Renal cortical epithelial cell (primary cell): ENCODE measurements at regions not wholly inside any gene's neighbourhood (a gene's known extent, or its start where the extent isn't known, plus 50 kb on each side); places are given as distances from the start of the nearest gene placed in this dataset.
A peak's percentile ranks its signal among the peaks of the same experiment; 100 is the strongest.

Source experiments
- DNase-seq: peaks from one replicate; pipeline ENCODE4 v3.0.0-alpha.2; 2011; ENCODE audit warnings: low read depth

- no peak for DNase-seq
Measured at GRCh38 chr14:56918849-56919574, 108.7 kb upstream of the OTX2 start.

GRCh38 chr14:56905282-56905681 lies 95.0 kb upstream of the OTX2 start:
- no peak for DNase-seq

- DNase-seq = no peak
Measured at GRCh38 chr14:56903304-56903969, 93.2 kb upstream of the OTX2 start.

- no peak for DNase-seq
Measured at GRCh38 chr14:56902385-56902784, 92.1 kb upstream of the OTX2 start.

DNA sequence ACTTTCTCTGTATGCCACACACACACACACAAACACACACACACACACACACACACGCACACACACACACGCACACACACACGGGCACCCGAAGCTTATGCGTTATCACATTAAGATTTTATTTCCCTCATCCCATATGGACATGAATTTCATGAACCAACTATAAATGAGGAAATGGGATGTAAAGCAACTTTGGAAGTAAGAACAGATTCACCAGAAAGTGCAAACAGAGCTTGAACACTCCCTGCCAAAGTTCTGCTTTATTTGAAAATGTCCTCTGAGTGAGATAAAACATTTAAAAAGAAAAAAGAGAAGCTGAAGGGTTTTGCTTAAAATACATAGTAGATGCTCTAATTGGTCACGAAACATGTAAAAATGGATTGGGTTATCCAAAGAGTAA lies 90.4 kb upstream of the OTX2 start:
- DNase-seq = no peak

DNA sequence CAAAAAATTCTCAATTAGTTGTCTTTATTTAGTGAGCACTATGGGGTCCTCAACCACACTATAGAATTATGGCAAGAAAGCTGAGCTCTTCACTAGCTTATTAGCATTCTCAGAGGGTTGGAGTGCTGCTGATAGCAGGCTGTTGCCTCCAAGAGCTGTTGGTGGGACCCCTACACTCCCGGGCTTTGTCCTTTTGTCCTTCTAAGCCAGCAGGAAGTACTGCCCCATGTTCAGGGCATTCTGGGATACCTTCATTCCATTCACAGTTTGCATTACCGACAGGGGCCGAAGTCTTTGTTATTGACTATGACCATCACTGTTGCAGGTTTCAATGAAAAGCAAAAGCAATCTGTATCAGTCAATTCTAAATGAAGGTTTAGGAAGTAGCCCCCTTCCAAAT lies 89.5 kb upstream of the OTX2 start:
- no peak for DNase-seq

- DNase-seq = no peak
Measured at GRCh38 chr14:56896922-56897321, 86.6 kb upstream of the OTX2 start.

DNA sequence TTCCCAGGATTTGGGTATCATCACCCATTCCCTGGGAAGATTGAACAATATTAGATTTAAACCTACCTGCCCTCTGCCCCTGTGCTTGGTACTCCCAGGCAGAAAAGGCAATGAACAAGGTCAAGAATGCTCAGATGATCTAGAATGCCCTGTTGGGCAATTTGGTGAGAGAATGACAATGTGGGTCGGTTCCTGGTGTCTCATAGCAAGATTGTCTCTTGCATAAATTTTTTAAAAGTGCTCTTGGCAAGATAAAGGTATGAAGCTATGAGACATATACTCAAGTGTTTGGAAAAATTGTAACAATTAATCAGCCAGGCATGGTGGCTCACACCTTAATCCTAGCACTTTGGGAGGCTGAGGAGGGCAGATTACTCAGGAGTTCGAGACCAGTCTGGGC lies 86.0 kb upstream of the OTX2 start:
- DNase-seq = no peak

- no peak for DNase-seq
Measured at GRCh38 chr14:56895154-56895553, 84.9 kb upstream of the OTX2 start.

DNA sequence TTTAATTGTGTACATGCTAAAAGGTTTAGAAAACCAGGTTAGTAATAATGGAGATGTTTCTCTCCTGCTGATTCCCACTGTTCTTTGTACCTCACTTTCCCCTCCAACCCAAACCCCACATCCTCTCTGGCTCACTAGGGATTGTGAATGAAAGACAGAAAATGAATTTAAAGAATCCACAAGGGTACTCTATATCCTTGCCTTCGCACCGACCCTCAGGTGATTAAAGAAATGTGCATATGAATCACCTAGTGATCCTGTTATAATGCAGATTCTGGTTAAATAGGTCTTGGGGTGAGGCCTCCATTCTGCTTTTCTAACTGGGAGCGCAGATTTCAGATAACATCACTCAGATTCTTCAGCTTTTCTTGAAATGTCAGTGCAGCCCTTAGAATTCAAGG lies 84.3 kb upstream of the OTX2 start:
- no peak for DNase-seq

GRCh38 chr14:56892959-56893358 lies 82.7 kb upstream of the OTX2 start:
- DNase-seq = no peak

- peak; percentile 1 for DNase-seq
Measured at GRCh38 chr14:56891226-56891625, 80.9 kb upstream of the OTX2 start.

- no peak for DNase-seq
Measured at GRCh38 chr14:56889705-56890104, 79.4 kb upstream of the OTX2 start.

- no peak for DNase-seq
Measured at GRCh38 chr14:56888274-56888673, 78.0 kb upstream of the OTX2 start.

DNA sequence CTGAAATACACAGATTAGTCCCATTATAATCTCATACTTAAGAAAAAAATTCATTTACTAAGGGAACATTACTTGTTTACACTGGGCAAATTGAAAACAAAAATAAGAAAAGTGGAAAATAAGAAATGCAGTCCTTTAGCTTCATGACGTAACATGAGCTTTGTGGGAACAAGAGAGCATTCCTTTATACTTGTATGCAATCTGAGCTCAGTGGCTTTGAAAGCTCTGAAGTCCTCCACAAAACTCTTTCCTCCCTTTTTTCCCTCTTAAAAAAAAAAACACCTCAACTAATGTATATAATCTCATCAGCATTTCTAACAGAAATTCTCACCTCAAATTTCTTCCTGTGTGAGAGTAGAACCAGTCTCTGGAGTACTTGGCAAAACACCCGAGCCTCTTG lies 76.9 kb upstream of the OTX2 start:
- no peak for DNase-seq

DNA sequence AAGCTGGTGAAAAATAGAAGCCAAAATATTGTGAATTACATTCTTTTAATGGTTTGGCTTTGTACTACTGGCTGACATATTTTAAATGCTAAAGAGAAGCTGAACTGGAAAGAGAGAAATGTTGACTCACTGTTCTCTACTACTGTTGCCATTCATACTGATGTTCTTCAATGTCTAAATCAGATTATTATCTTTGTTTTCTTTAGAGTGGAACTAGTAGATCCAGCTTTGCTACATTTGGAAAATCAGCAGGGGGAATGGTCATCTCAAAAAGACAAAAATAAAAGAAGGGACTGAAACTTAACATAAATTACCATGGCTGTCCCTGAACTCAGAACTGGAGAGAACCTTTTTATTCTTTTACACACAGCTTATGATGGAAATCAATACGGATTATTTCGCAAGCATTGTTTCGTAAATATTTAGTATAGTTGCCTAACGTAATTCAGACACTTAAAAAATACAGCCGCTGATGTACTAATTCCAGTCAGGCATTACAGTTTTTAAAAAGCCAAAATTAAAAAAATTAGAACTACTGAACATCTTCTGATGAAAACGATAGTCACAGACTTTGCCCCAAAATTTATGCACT lies 76.3 kb upstream of the OTX2 start:
- no peak for DNase-seq

DNA sequence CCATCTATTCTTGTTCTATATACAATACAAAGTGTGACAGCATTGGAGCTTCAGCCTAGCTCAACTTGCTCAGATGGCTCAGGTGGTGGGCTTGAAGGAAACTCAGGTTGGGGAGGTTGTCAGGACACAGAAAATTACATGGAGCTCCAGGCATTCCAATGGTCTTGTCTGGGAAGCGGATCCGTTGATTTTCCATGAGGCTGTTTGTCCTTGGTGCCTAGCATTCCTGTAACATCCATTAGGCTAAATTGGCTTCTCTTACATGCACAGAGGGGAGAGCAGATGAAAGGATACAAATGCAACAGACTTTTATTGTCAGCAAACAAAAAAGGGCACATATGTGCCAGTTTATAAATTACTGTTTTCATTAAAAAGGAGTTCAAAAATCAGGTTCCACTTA lies 75.5 kb upstream of the OTX2 start:
- DNase-seq = no peak

DNA sequence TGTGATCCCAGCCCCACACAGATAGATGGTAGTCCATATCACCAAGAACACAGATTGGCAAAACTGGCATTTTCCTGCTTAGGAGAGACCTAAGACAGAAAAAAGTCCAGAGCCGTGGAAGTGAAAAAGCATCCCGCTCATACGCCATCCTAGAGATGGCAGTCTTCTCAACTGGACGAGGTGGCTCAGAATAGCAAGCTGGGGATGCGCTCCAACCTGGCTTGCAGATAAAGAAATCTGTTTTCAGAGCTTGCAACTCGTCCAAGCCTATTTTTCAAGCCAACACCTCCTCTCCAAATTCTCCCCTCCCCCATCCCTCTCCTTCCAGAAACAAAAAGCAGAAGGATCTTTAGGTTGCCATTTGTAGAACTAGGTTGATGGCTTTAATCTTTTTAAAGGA lies 74.3 kb upstream of the OTX2 start:
- DNase-seq = no peak

DNA sequence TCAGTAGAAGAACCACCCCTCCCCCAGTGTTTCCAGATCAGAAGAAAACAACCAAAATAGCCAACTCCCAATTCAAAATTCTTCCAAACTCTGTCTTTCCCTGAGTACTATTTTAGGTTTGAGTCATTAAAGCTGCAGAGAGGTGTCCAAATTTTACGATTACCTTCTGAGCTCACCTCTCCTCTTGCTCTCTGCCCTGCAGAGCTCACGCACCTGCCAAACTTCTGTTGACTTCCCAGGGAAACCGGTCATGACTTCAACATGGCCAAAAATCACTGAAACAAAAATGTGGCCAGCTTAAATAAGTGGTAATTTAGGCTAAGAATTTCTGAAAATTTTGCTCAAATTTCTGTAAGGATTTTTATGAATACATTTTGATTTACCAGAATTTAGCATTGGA lies 70.9 kb upstream of the OTX2 start:
- DNase-seq = no peak

GRCh38 chr14:56878766-56879165 lies 68.5 kb upstream of the OTX2 start:
- DNase-seq = no peak

DNA sequence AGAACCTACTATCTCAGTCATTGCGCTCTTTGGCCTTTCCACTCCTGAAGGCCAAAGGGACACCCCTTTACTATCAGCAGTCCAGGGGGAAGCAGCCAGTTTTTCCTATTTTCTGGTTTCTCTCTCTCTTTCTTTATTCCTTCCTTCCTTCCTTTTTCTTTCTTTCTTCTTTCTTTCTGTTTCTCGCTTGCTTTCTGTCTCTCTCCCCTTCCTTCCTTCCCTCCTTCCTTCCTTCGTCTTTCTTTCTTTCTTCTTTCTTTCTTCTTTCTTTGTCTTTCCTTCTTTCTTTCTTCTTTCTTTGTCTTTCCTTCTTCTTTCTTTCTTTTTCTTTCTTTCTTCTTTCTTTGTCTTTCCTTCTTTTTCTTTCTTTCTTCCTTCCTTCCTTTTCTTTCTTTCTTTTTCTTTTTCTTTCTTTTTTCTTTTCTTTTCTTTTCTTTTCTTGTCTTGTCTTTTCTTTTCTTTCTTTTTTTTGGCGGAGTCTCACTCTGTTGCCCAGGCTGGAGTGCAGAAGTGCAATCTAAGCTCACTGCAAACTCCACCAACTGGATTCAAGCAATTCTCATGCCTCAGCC lies 64.9 kb upstream of the OTX2 start:
- no peak for DNase-seq

DNA sequence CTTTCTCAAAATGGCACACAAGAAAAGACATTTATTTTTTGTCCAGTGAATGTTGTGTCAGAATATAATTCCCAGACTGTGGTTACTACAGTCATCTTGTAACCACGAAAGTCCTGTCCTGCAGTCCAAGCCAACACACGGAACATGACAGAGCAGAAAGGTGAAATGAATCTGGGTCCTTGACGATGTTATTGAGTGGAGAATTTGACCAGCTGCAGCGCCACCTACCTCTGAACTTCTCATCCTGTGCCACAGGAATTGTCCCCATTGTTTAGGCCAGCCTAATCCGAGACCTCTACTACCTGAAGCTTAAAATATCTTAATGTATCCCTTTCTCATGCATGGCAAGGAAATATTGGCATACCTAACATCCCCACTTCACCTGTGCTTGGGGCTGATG lies 64.1 kb upstream of the OTX2 start:
- peak; percentile 3 for DNase-seq

DNA sequence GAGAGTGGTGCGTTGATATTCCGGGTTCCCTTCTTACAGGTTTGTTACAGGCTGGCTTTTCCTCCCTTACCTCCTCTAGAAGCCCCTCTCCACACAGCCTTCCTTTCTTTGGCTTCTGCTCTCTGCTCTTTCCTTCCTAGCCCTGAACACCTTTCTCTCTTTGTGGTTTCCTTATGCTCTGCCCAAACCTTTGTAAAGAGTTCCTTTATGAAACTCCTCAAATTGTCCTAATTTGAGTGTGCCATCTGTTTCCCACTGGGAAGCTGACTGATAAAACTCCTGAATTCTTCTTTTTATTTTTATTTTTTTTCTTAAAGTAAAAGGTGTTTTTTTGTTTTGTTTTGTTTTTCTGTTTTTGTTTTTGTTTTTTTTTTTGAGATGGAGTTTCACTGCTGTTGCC lies 60.1 kb upstream of the OTX2 start:
- no peak for DNase-seq
